Liver (tissue), 3 donors: ENCODE measurements at regions not wholly inside any gene's neighbourhood (a gene's known extent, or its start where the extent isn't known, plus 50 kb on each side); places are given as distances from the start of the nearest gene placed in this dataset.

Source experiments
- CTCF ChIP-seq: fragments of 150-350 bp; IDR thresholded peaks from 2 replicates; pipeline ENCODE4 v1.5.1; 2017; ENCODE audit warnings: improper control_type of control experiment, low read depth, low read length; ENCODE audit not compliant: missing input control
- RXRA ChIP-seq, 2 donors: IDR thresholded peaks; 2 replicates each; pipeline ENCODE4 v1.6.1; 2017 to 2018; ENCODE audit warnings: antibody characterized with exemption in 2 of 2, mild to moderate bottlenecking in 1 of 2
- donor health status: healthy.
- donor health status: healthy.

DNA sequence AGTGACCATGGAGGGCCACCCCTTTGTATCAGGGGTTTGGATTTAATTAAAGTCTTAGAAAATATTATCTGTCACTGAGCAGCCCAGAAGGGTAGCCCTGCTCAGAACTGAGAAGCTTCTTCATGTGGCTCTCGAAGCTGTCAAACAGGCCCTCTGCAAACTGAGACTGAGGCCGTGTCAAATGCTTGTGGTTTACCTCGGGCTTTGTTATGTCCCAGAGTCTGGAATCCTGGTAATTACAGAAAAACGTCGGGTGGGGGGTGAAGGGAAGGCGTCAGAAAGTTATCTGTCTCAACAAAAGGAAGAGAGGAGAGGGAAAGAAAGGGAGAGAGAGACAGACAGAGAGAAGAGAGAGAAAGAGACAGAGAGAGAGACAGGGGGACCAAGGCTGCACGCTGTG is 200.8 kb downstream of the BMP7 start:
- TF ChIP-seq CTCF (no peak), RXRA (IDR thresholded peaks at IDR 0.05) (no peak)
